SIG-M5 treated with dmso at 0.1 percent for 504 hours (cell line): ENCODE measurements at regions not wholly inside any gene's neighbourhood (a gene's known extent, or its start where the extent isn't known, plus 50 kb on each side); places are given as distances from the start of the nearest gene placed in this dataset.

ENCODE experiments used
- DNase-seq: peaks from one replicate; lab custom pipeline; 2025; ENCODE audit not compliant: unreplicated experiment; lab: John Stamatoyannopoulos, UW

- DNase-seq = no peak
Observed at GRCh38 chr7:84684836-84685480, 490.4 kb upstream of the SEMA3A start.

- DNase-seq = no peak
Observed at GRCh38 chr7:84682543-84682942, 488.0 kb upstream of the SEMA3A start.

- DNase-seq = no peak
Observed at GRCh38 chr7:84678841-84679240, 484.3 kb upstream of the SEMA3A start.

GRCh38 chr7:84677117-84677732 is 482.6 kb upstream of the SEMA3A start:
- no peak for DNase-seq

GRCh38 chr7:84675633-84676034 is 481.0 kb upstream of the SEMA3A start:
- no peak for DNase-seq

- no peak for DNase-seq
Observed at GRCh38 chr7:84674236-84674913, 479.8 kb upstream of the SEMA3A start.

- DNase-seq = no peak
Observed at GRCh38 chr7:84669177-84669732, 474.7 kb upstream of the SEMA3A start.

GRCh38 chr7:84668116-84668515 is 473.5 kb upstream of the SEMA3A start:
- no peak for DNase-seq

- no peak for DNase-seq
Observed at GRCh38 chr7:84666651-84667050, 472.1 kb upstream of the SEMA3A start.

GRCh38 chr7:84665339-84665738 is 470.8 kb upstream of the SEMA3A start:
- DNase-seq = no peak

GRCh38 chr7:84664626-84665025 is 470.0 kb upstream of the SEMA3A start:
- no peak for DNase-seq

GRCh38 chr7:84663224-84663623 is 468.6 kb upstream of the SEMA3A start:
- no peak for DNase-seq

GRCh38 chr7:84658286-84658685 is 463.7 kb upstream of the SEMA3A start:
- no peak for DNase-seq

GRCh38 chr7:84654273-84654672 is 459.7 kb upstream of the SEMA3A start:
- no peak for DNase-seq

GRCh38 chr7:84651876-84652275 is 457.3 kb upstream of the SEMA3A start:
- DNase-seq = no peak

- no peak for DNase-seq
Observed at GRCh38 chr7:84647797-84648757, 453.5 kb upstream of the SEMA3A start.

GRCh38 chr7:84642611-84643010 is 448.0 kb upstream of the SEMA3A start:
- no peak for DNase-seq

- no peak for DNase-seq
Observed at GRCh38 chr7:84640637-84641036, 446.0 kb upstream of the SEMA3A start.

- DNase-seq = no peak
Observed at GRCh38 chr7:84638339-84638697, 443.7 kb upstream of the SEMA3A start.

- no peak for DNase-seq
Observed at GRCh38 chr7:84637568-84638338, 443.2 kb upstream of the SEMA3A start.
